Endothelial cell (in vitro differentiated cells): ENCODE measurements at regions not wholly inside any gene's neighbourhood (a gene's known extent, or its start where the extent isn't known, plus 50 kb on each side); places are given as distances from the start of the nearest gene placed in this dataset.

Experiments
- DNase-seq: peaks from one replicate; pipeline ENCODE4 v3.0.0; 2021; ENCODE audit warnings: low spot score
- H3K27ac Mint-ChIP-seq: one replicate; pipeline ENCODE4 v1.8.0; 2021; ENCODE audit warnings: mixed read lengths, inconsistent platforms; ENCODE audit not compliant: unreplicated experiment
- H3K27me3 Mint-ChIP-seq: one replicate; pipeline ENCODE4 v1.8.0; 2021; ENCODE audit warnings: mild to moderate bottlenecking, moderate library complexity, mixed read lengths, inconsistent platforms; ENCODE audit not compliant: unreplicated experiment
- H3K36me3 Mint-ChIP-seq: one replicate; pipeline ENCODE4 v1.8.0; 2021; ENCODE audit warnings: mild to moderate bottlenecking, low read depth, mixed read lengths, inconsistent platforms; ENCODE audit not compliant: unreplicated experiment
- H3K4me1 Mint-ChIP-seq: one replicate; pipeline ENCODE4 v1.8.0; 2021; ENCODE audit warnings: mild to moderate bottlenecking, mixed read lengths, inconsistent platforms; ENCODE audit not compliant: unreplicated experiment
- H3K4me3 Mint-ChIP-seq: one replicate; pipeline ENCODE4 v1.8.0; 2021; ENCODE audit warnings: mild to moderate bottlenecking, mixed read lengths, inconsistent platforms; ENCODE audit not compliant: unreplicated experiment
- H3K9me3 Mint-ChIP-seq: one replicate; pipeline ENCODE4 v1.8.0; 2021; ENCODE audit warnings: mixed read lengths, inconsistent platforms; ENCODE audit not compliant: unreplicated experiment
- TF ChIP-seq, protein P1 (sequence below): fragments of 200-600 bp; sonication (generic); IDR thresholded peaks from one replicate; pipeline ENCODE4 v1.5.0; 2021; ENCODE audit warnings: antibody characterized with exemption; ENCODE audit not compliant: unreplicated experiment

DNA sequence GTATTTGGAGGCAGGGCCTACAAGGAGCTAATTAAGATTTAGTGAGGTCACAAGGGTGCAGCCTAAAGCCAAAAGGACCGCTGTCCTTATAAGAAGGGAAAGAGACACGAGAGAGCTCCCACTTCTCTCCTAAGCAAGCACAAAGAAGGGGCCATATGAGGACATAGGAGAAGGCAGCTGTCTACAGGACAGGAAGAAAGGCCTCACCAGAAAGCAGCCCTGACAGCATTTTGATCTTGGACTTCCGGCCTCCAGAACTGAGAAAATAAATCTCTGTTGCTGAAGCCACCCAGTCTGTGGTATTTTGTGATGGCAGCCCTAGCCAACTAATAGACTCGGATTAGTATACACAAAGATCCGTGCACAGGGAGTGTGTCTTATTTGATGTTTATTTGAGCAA lies 139.7 kb downstream of the B3GNT2 start:
- Mint-ChIP-seq H3K9me3 (no peaks in the 10 kb centered on the region), H3K36me3 (no peaks in the 10 kb centered on the region), H3K4me1 (peaks cover 20% of the 10 kb centered on the region), H3K27me3 (no peaks in the 10 kb centered on the region), H3K27ac (no peak overlapping the region), H3K4me3 (no peak overlapping the region)
- no peak for DNase-seq
- TF ChIP-seq, protein P1, sequence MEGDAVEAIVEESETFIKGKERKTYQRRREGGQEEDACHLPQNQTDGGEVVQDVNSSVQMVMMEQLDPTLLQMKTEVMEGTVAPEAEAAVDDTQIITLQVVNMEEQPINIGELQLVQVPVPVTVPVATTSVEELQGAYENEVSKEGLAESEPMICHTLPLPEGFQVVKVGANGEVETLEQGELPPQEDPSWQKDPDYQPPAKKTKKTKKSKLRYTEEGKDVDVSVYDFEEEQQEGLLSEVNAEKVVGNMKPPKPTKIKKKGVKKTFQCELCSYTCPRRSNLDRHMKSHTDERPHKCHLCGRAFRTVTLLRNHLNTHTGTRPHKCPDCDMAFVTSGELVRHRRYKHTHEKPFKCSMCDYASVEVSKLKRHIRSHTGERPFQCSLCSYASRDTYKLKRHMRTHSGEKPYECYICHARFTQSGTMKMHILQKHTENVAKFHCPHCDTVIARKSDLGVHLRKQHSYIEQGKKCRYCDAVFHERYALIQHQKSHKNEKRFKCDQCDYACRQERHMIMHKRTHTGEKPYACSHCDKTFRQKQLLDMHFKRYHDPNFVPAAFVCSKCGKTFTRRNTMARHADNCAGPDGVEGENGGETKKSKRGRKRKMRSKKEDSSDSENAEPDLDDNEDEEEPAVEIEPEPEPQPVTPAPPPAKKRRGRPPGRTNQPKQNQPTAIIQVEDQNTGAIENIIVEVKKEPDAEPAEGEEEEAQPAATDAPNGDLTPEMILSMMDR = no peak

DNA sequence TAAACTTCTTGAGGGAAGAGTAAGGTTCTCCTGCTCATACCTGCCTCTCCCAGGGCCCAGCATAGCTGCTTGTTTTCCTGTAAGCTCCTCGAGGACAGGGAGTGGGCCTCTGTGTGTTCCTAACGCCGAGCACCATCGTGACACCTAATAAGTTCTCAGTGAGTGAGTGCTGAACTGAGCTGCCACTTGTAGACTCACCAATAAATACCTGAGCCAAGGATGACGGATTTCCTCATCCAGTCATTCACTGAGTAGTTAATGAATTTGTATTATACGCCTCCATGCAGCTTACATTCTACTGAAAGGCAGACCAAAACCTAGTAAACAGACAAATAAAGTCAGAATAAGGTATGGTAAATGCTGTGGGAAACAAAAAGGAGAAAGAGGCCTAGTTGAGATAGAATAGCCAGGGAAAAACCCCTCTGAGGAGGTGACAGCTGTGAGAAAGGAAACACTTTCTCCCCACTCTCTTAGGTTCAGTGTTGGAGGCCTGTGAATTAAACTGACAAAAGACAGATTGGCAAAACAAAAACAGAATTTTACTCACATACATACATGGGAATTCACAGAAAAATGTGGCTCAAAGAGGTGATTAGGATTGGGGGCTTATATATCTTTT lies 138.6 kb downstream of the B3GNT2 start:
- Mint-ChIP-seq H3K36me3 (no peaks in the 10 kb centered on the region), H3K4me3 (peak overlapping the region; percentile 6), H3K27ac (no peak overlapping the region), H3K27me3 (no peaks in the 10 kb centered on the region), H3K4me1 (peaks cover 20% of the 10 kb centered on the region), H3K9me3 (no peaks in the 10 kb centered on the region)
- DNase-seq = no peak
- TF ChIP-seq, protein P1 = no peak

DNA sequence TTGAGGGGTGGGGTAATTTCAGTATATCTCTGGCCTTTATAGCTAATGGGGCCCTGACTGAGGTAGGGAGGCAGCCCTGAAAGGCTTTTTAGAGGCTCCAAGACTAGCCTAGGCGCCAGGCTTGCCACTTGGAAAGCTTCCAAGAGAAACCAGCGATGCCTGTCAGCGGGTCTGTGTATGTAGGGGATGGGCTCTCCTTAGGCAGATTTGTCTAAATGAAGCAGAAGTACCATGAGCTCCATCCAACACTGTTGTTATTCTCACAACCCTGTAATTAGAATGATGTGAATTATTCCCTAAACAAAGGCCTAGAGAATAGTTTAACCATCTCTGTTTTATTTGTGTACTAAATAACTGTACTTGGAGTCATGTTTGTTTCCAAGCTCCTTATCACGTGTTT lies 138.1 kb downstream of the B3GNT2 start:
- TF ChIP-seq, protein P1 = no peak
- peaks cover under 1% of the 10 kb centered on the region for H3K27me3 Mint-ChIP-seq
- H3K9me3 Mint-ChIP-seq = no peaks in the 10 kb centered on the region
- H3K27ac Mint-ChIP-seq = no peak overlapping the region
- no peak for DNase-seq
- no peak overlapping the region for H3K4me3 Mint-ChIP-seq
- H3K4me1 Mint-ChIP-seq = peaks cover 25% of the 10 kb centered on the region
- H3K36me3 Mint-ChIP-seq = no peaks in the 10 kb centered on the region

GRCh38 chr2:62330959-62331358 lies 135.0 kb downstream of the B3GNT2 start:
- no peak overlapping the region for H3K27ac Mint-ChIP-seq
- peaks cover 2% of the 10 kb centered on the region for H3K27me3 Mint-ChIP-seq
- no peak for DNase-seq
- no peak overlapping the region for H3K4me3 Mint-ChIP-seq
- no peaks in the 10 kb centered on the region for H3K36me3 Mint-ChIP-seq
- H3K4me1 Mint-ChIP-seq = peaks cover 22% of the 10 kb centered on the region
- no peaks in the 10 kb centered on the region for H3K9me3 Mint-ChIP-seq
- TF ChIP-seq, protein P1 = no peak

DNA sequence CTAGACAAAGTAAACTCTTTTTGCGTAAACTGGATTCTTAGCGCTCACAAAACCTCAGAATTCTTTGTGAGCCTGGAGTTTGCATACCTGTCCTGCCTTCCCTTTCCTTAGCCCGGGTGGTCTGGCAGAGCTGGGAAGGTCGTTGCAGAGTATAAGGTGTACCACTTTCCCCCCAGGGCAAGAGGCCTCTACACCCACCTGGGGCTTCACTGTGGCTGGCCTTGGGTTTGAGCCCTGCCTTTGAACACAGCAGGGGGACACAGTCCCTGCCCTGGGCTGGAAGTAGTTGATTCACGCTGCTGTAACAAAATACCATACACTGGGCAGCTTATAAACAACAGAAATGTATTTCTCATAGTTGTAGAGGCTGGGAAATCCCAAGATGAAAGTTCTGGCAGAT lies 133.9 kb downstream of the B3GNT2 start:
- Mint-ChIP-seq H3K4me1 (peaks cover 14% of the 10 kb centered on the region), H3K9me3 (no peaks in the 10 kb centered on the region), H3K36me3 (peaks cover 7% of the 10 kb centered on the region), H3K27me3 (peaks cover 2% of the 10 kb centered on the region), H3K27ac (no peak overlapping the region), H3K4me3 (no peak overlapping the region)
- TF ChIP-seq, protein P1 = no peak
- DNase-seq = no peak
